Fibroblast of peridontal ligament (primary cell): ENCODE measurements at regions not wholly inside any gene's neighbourhood (a gene's known extent, or its start where the extent isn't known, plus 50 kb on each side); places are given as distances from the start of the nearest gene placed in this dataset.

ENCODE experiments used
- DNase-seq: peaks from one replicate; pipeline ENCODE4 v3.0.0-alpha.2; 2010; ENCODE audit errors: extremely low read depth

- DNase-seq: no peak
Observed at GRCh38 chr4:41427931-41428600, 109.9 kb upstream of the LIMCH1 start.

GRCh38 chr4:41428601-41429279, 109.2 kb upstream of the LIMCH1 start:
- DNase-seq: no peak

GRCh38 chr4:41429280-41429669, 108.7 kb upstream of the LIMCH1 start:
- no peak for DNase-seq

GRCh38 chr4:41430792-41431191, 107.2 kb upstream of the LIMCH1 start:
- no peak for DNase-seq

- no peak for DNase-seq
Observed at GRCh38 chr4:41431276-41431675, 106.7 kb upstream of the LIMCH1 start.

- DNase-seq: no peak
Observed at GRCh38 chr4:41432219-41432618, 105.7 kb upstream of the LIMCH1 start.

GRCh38 chr4:41432881-41433280, 105.1 kb upstream of the LIMCH1 start:
- peak; percentile 2 for DNase-seq

GRCh38 chr4:41433361-41433760, 104.6 kb upstream of the LIMCH1 start:
- DNase-seq: no peak

GRCh38 chr4:41435510-41435909, 102.4 kb upstream of the LIMCH1 start:
- DNase-seq: no peak

GRCh38 chr4:41436419-41436818, 101.5 kb upstream of the LIMCH1 start:
- DNase-seq: no peak

- DNase-seq: no peak
Observed at GRCh38 chr4:41437111-41437536, 100.8 kb upstream of the LIMCH1 start.

GRCh38 chr4:41438931-41439297, 99.0 kb upstream of the LIMCH1 start:
- no peak for DNase-seq

GRCh38 chr4:41442810-41443209, 95.1 kb upstream of the LIMCH1 start:
- DNase-seq: no peak

GRCh38 chr4:41443340-41444079, 94.4 kb upstream of the LIMCH1 start:
- no peak for DNase-seq

GRCh38 chr4:41446391-41446790, 91.6 kb upstream of the LIMCH1 start:
- DNase-seq: no peak

GRCh38 chr4:41446981-41447725, 90.8 kb upstream of the LIMCH1 start:
- no peak for DNase-seq

GRCh38 chr4:41448934-41449333, 89.0 kb upstream of the LIMCH1 start:
- DNase-seq: no peak

- no peak for DNase-seq
Observed at GRCh38 chr4:41451961-41452360, 86.0 kb upstream of the LIMCH1 start.

- no peak for DNase-seq
Observed at GRCh38 chr4:41452484-41453225, 85.3 kb upstream of the LIMCH1 start.

GRCh38 chr4:41454423-41454822, 83.5 kb upstream of the LIMCH1 start:
- DNase-seq: no peak

- no peak for DNase-seq
Observed at GRCh38 chr4:41455206-41455605, 82.8 kb upstream of the LIMCH1 start.
